K562 (cell line): ENCODE measurements at regions not wholly inside any gene's neighbourhood (a gene's known extent, or its start where the extent isn't known, plus 50 kb on each side); places are given as distances from the start of the nearest gene placed in this dataset.

Experiments used
- ATAC-seq: fragments of 200-7000 bp; cut with Tn5 transposase; 3 replicates; pipeline ENCODE4 v1.9.1; 2020; ENCODE audit warnings: moderate library complexity
- BruUV-seq: library from RNA; stranded (reverse); fragments of 400-500 nt; replicated peaks from 2 replicates; lab custom pipeline; 2021; lab: Mats Ljungman, UMichigan
- CTCF ChIA-PET: fragments of 300-600 bp; formaldehyde crosslinking; extraction: SDS; loops from one replicate; lab custom pipeline; 2021; ENCODE audit warnings: low intra/inter-chr PET ratio; lab: Yijun Ruan, JAX
- POLR2A ChIA-PET: fragments of 300-600, 350-650 bp; sonication (Branson Sonifier 250); formaldehyde crosslinking; extraction: SDS; loops from one replicate; lab custom pipeline; 2021; ENCODE audit warnings: antibody characterized with exemption, inconsistent platforms; lab: Yijun Ruan, JAX
- DNase-seq, 4 experiments: peaks; one replicate each; pipeline versions ENCODE4 v3.0.0 to v3.0.0-alpha.2; 2011 to 2018; ENCODE audit warnings: low spot score in 3 of 4, mixed read lengths in 3 of 4; ENCODE audit errors: extremely low read depth in 1 of 4
- FAIRE-seq: peaks from 2 replicates; lab custom pipeline; 2011; peaks lifted over from hg19 to GRCh38; lab: Jason Lieb, UNC
- H2AFZ ChIP-seq: 2 replicates; pipeline ENCODE4 v1.6.0; 2011; ENCODE audit warnings: low read depth, low read length, control low read depth, inconsistent platforms
- H3K27ac ChIP-seq: fragments of 200-600 bp; 3 replicates; pipeline ENCODE4 v1.8.0; 2011; ENCODE audit warnings: low read depth, mild to moderate bottlenecking, control low read depth, inconsistent platforms, low read length, moderate library complexity, mixed read lengths; ENCODE audit errors: extremely low read depth
- H3K27me3 ChIP-seq, 2 experiments: fragments of 300-600 bp in 1 of 2; 2 replicates in 1 of 2; 3 replicates in 1 of 2; pipeline versions ENCODE4 v1.6.0 to v1.8.0; 2011; ENCODE audit warnings: inconsistent platforms in 2 of 2, low read length in 2 of 2, mild to moderate bottlenecking in 1 of 2, mixed read lengths in 1 of 2, moderate library complexity in 1 of 2; ENCODE audit not compliant: control insufficient read depth in 2 of 2, insufficient read depth in 2 of 2
- H3K36me3 ChIP-seq: fragments of 300-600 bp; 3 replicates; pipeline ENCODE4 v1.8.0; 2011; ENCODE audit warnings: mild to moderate bottlenecking, low read length, inconsistent platforms; ENCODE audit not compliant: control insufficient read depth, insufficient read depth
- H3K4me1 ChIP-seq, 2 experiments: fragments of 200-600 bp in 1 of 2; replicated peaks in 1 of 2; 2 replicates in 1 of 2; 3 replicates in 1 of 2; pipeline versions ENCODE4 v1.5.1 to v1.8.0; 2011; ENCODE audit warnings: inconsistent platforms in 2 of 2, low read length in 2 of 2, mild to moderate bottlenecking in 1 of 2, mixed read lengths in 1 of 2, moderate library complexity in 1 of 2; ENCODE audit not compliant: control insufficient read depth in 2 of 2, insufficient read depth in 2 of 2
- H3K4me2 ChIP-seq: 2 replicates; pipeline ENCODE4 v1.6.1; 2011; ENCODE audit warnings: low read length, control low read depth, inconsistent platforms, mixed read lengths; ENCODE audit not compliant: insufficient read depth
- H3K4me3 ChIP-seq: fragments of 200-600 bp; sonication (generic), shearing (Covaris generic); 2 replicates; pipeline ENCODE4 v1.5.1; 2016; ENCODE audit warnings: control low read depth, inconsistent platforms
- H3K79me2 ChIP-seq: fragments of 200-600 bp; 3 replicates; pipeline ENCODE4 v1.8.0; 2011; ENCODE audit warnings: low read length, inconsistent platforms; ENCODE audit not compliant: control insufficient read depth, insufficient read depth
- H3K9ac ChIP-seq, 2 experiments: 2 replicates each; pipeline versions ENCODE4 v1.6.0 to v1.6.1; 2011; ENCODE audit warnings: low read depth in 2 of 2, low read length in 2 of 2, control low read depth in 1 of 2, inconsistent platforms in 1 of 2, mild to moderate bottlenecking in 1 of 2, mixed read lengths in 1 of 2; ENCODE audit not compliant: insufficient read depth in 1 of 2
- H3K9me1 ChIP-seq: one replicate; pipeline ENCODE4 v1.6.0; 2011; ENCODE audit warnings: inconsistent platforms, mild to moderate bottlenecking, low read length, moderate library complexity; ENCODE audit not compliant: control insufficient read depth, insufficient read depth
- H3K9me3 ChIP-seq: replicated peaks from 2 replicates; pipeline ENCODE4 v1.5.1; 2011; ENCODE audit warnings: low read depth, low read length, inconsistent platforms; ENCODE audit not compliant: control insufficient read depth, insufficient read depth
- H4K20me1 ChIP-seq: replicated peaks from 2 replicates; pipeline ENCODE4 v1.6.1; 2011; ENCODE audit warnings: low read length, inconsistent platforms, mixed read lengths; ENCODE audit not compliant: control insufficient read depth, insufficient read depth
- BCOR ChIP-seq: fragments of 450-650 bp; IDR thresholded peaks from 2 replicates; pipeline ENCODE4 v1.6.1; 2016
- HDAC2 ChIP-seq: fragments of 450-650 bp; IDR thresholded peaks from 2 replicates; pipeline ENCODE4 v1.6.1; 2016; ENCODE audit warnings: mild to moderate bottlenecking
- IFI16 ChIP-seq: fragments of 250-450 bp; sonication (Bioruptor Pico); IDR thresholded peaks from 2 replicates; pipeline ENCODE4 v2.1.2; 2022; ENCODE audit warnings: mild to moderate bottlenecking, inconsistent platforms
- KDM1A ChIP-seq, 2 experiments: fragments of 450-650 bp; IDR thresholded peaks; 2 replicates each; pipeline ENCODE4 v1.6.1; 2016; ENCODE audit warnings: mild to moderate bottlenecking in 2 of 2
- RAD21 ChIP-seq, 2 experiments: fragments of 250-450 bp in 1 of 2; fragments of 450-650 bp in 1 of 2; sonication (Bioruptor Pico) in 1 of 2; formaldehyde crosslinking in 1 of 2; IDR thresholded peaks in 1 of 2; conservative IDR thresholded peaks in 1 of 2; 2 replicates each; pipeline versions ENCODE4 v1.4.0 to v1.8.0; 2020 to 2022; ENCODE audit warnings: mild to moderate bottlenecking in 2 of 2, moderate library complexity in 1 of 2
- RBM25 ChIP-seq: fragments of 200-400 bp; formaldehyde crosslinking; IDR thresholded peaks from 2 replicates; pipeline ENCODE4 v1.6.1; 2018; ENCODE audit warnings: low read length, low read depth, moderate library complexity; ENCODE audit not compliant: severe bottlenecking
- WGBS: fragments of 100-300 bp; shearing (Covaris generic); methylation state at CpG from one replicate; pipeline ENCODE4 v1.1.6; 2016; ENCODE audit warnings: low coverage, mixed read lengths; ENCODE audit not compliant: insufficient coverage; ENCODE audit errors: missing lambda C conversion rate; 5-methylcytosine and 5-hydroxymethylcytosine counted together
- in situ Hi-C: fragments of 300-500 bp; cut with MboI; formaldehyde crosslinking; loops from 4 replicates; pipeline ENCODE4 v1.15.0; 2018; ENCODE audit warnings: inconsistent platforms, mixed read lengths
- intact Hi-C: fragments of 100-400 bp; cut with micrococcal nuclease; formaldehyde crosslinking; loops from 2 replicates; pipeline ENCODE4 v1.14.2; 2022

GRCh38 chrX:40166582-40166981 is 68.8 kb upstream of the BCOR start (continued):
- no peak for TF ChIP-seq RAD21 (CRISPR knock-in tag; conservative IDR thresholded peaks at IDR 0.05 in 1 of 2, IDR thresholded peaks at IDR 0.05 in 1 of 2)
- TF ChIP-seq, all 486 proteins: peak for 0

DNA sequence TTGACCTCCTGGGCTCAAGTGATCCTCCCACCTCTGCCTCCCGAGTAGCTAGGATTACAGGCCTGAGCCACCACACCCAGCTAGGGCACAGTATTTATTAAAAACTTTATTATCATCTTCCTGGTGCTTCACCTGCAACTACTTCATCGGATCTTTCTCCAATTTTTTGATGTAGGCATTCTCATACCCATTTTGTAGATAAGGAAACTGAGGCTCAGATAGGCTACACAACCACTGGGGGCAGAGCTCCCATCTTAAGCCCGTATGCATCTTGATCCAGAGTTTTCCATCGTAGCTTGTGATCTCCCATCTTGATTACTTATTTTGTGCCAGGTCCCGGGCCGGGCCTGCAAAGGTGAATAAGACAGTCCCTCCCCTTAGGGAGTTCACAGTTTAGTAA is 68.1 kb upstream of the BCOR start:
- H3K4me1 ChIP-seq: peaks cover 18 to 38% of the 10 kb centered on the region in 2 experiments
- H3K27me3 ChIP-seq: no peaks in the 10 kb centered on the region
- 85% methylated on average over 6 of the region's 6 CpGs for WGBS
- intact Hi-C loops: no loop called here
- BruUV-seq: no TSS peak
- in situ Hi-C loops: no loop called here
- H3K9me1 ChIP-seq: no peaks in the 10 kb centered on the region
- peaks cover 3% of the 10 kb centered on the region; the same call in 1 of the 3 replicates for H3K36me3 ChIP-seq
- DNase-seq (no peak), ATAC-seq (no peak), FAIRE-seq (no peak)
- POLR2A ChIA-PET: interaction anchor here (0.7 to 1.3 kb wide), 4 partner anchors 12 to 582 kb away, joined by 3 to 4 read pairs (median 3); no protein-coding TSS in a partner anchor
- CTCF ChIA-PET: no interaction called here
- no peak overlapping the region for H3K4me3 ChIP-seq
- peaks cover 42% of the 10 kb centered on the region for H3K79me2 ChIP-seq
- no peak overlapping the region for H3K9ac ChIP-seq
- H3K27ac ChIP-seq: no peak overlapping the region
- H2AFZ ChIP-seq: no peak overlapping the region
- no peaks in the 10 kb centered on the region for H3K9me3 ChIP-seq
- no peak overlapping the region for H3K4me2 ChIP-seq
- TF ChIP-seq RBM25 (peak; percentile 88), BCOR (peak; percentile 77), HDAC2 (peak; percentile 38; the same call in 1 of the 2 replicates), IFI16 (CRISPR knock-in tag) (no peak), KDM1A (IDR thresholded peaks at IDR 0.05) (peak in 1 of 2 experiments; percentile 63; a peak in 3 of 4 replicates)
- no peaks in the 10 kb centered on the region for H4K20me1 ChIP-seq
